Prostate gland (tissue), 2 donors: ENCODE measurements at regions not wholly inside any gene's neighbourhood (a gene's known extent, or its start where the extent isn't known, plus 50 kb on each side); places are given as distances from the start of the nearest gene placed in this dataset.

Experiments used
- DNase-seq: peaks from one replicate; pipeline ENCODE4 v3.0.0-alpha.2; 2019; ENCODE audit warnings: low spot score
- H3K27ac ChIP-seq, 2 donors: fragments of 200-600 bp; sonication (generic); 2 replicates each; pipeline ENCODE4 v1.5.1; 2017 to 2019
- H3K27me3 ChIP-seq: fragments of 200-600 bp; sonication (generic); replicated peaks from 2 replicates; pipeline ENCODE4 v1.5.1; 2019; ENCODE audit not compliant: insufficient read depth
- H3K36me3 ChIP-seq, 2 donors: fragments of 200-600 bp; sonication (generic); 1 replicate in 1 of 2; 2 replicates in 1 of 2; pipeline versions ENCODE4 v1.5.1 to v1.8.1; 2017 to 2019
- H3K4me1 ChIP-seq: fragments of 200-600 bp; sonication (generic); replicated peaks from 2 replicates; pipeline ENCODE4 v1.5.1; 2019
- H3K4me3 ChIP-seq, 2 donors: fragments of 200-600 bp; sonication (generic); 2 replicates each; pipeline ENCODE4 v1.5.1; 2017 to 2019
- H3K9me3 ChIP-seq: fragments of 200-600 bp; sonication (generic); 2 replicates; pipeline ENCODE4 v1.5.1; 2017
- CTCF ChIP-seq, 4 experiments: fragments of 200-600 bp in 2 of 4; fragments of 450-650 bp in 2 of 4; sonication (generic) in 2 of 4; IDR thresholded peaks; 1 replicate in 3 of 4; 2 replicates in 1 of 4; pipeline ENCODE4 v1.5.1; 2016 to 2019; ENCODE audit warnings: antibody characterized with exemption in 4 of 4, mild to moderate bottlenecking in 2 of 4, moderate library complexity in 2 of 4
- POLR2A ChIP-seq: fragments of 450-650 bp; IDR thresholded peaks from one replicate; pipeline ENCODE4 v1.6.1; 2016; ENCODE audit warnings: antibody characterized with exemption, mild to moderate bottlenecking
- POLR2AphosphoS5 ChIP-seq: sonication (generic); formaldehyde crosslinking; IDR thresholded peaks from one replicate; pipeline ENCODE4 v1.6.1; 2017; ENCODE audit warnings: antibody characterized with exemption
- WGBS: methylation state at CpG from one replicate; pipeline ENCODE4 v1.1.5; 2018; 5-methylcytosine and 5-hydroxymethylcytosine counted together
- intact Hi-C: fragments of 100-400 bp; cut with DNase I; formaldehyde crosslinking; loops from one replicate; pipeline ENCODE4 v1.14.2; 2022

DNA sequence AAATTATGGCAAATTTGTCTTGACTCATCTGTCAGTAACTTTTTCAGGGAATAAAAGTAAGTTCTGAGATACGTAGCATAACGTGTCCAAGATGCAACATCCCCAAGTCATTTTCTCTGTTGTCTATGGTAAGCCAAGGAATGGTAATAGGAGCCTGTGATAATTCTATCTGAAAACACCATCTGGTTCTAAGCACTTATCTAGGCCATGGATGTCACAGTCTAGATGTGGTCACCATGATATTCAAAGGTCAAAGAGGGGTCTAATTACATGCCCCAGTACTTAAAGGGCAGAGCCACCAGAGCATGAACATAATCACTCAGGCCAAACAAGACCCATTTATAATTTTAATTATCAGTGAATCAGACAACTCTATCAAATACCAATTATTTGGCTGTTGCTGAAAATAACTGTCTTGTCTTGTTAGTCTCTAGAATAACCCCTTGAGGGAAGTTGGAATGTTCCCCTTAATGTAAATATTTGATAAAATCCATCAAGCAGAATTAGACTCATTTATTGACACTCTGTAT is 225.1 kb upstream of the MPPED2 start:
- H3K9me3 ChIP-seq, result no peaks in the 10 kb centered on the region
- intact Hi-C loops, result no loop called here
- no peak for DNase-seq
- no peaks in the 10 kb centered on the region for H3K4me1 ChIP-seq
- H3K27ac ChIP-seq, result no peak overlapping the region
- H3K4me3 ChIP-seq, result no peak overlapping the region
- TF ChIP-seq POLR2A, result no peak
- no peak for TF ChIP-seq POLR2AphosphoS5
- TF ChIP-seq CTCF (IDR thresholded peaks at IDR 0.05), result no peak
- WGBS, result 96% methylated on average over 2 of the region's 2 CpGs
- no peaks in the 10 kb centered on the region for H3K36me3 ChIP-seq
- H3K27me3 ChIP-seq, result no peaks in the 10 kb centered on the region

GRCh38 chr11:30810116-30810515 is 224.0 kb upstream of the MPPED2 start:
- 87% methylated on average over 2 of the region's 2 CpGs for WGBS

GRCh38 chr11:30801357-30801756 is 215.2 kb upstream of the MPPED2 start:
- no peak for DNase-seq
- intact Hi-C loops, result no loop called here
- Histone ChIP-seq H3K4me3 (no peak overlapping the region), H3K9me3 (no peaks in the 10 kb centered on the region), H3K4me1 (no peaks in the 10 kb centered on the region), H3K36me3 (no peaks in the 10 kb centered on the region), H3K27ac (no peak overlapping the region), H3K27me3 (no peaks in the 10 kb centered on the region)
- 45% methylated on average over 4 of the region's 4 CpGs for WGBS
- TF ChIP-seq POLR2AphosphoS5 (no peak), POLR2A (no peak), CTCF (IDR thresholded peaks at IDR 0.05) (no peak)

More at GRCh38 chr11:30810116-30810515, 224.0 kb upstream of the MPPED2 start:
- no peaks in the 10 kb centered on the region for H3K9me3 ChIP-seq
- H3K4me3 ChIP-seq, result no peak overlapping the region
- no peak for DNase-seq
- H3K27ac ChIP-seq, result no peak overlapping the region
- TF ChIP-seq POLR2AphosphoS5, result no peak
- TF ChIP-seq POLR2A, result no peak
- no peak for TF ChIP-seq CTCF (IDR thresholded peaks at IDR 0.05)
- intact Hi-C loops, result no loop called here
- no peaks in the 10 kb centered on the region for H3K27me3 ChIP-seq
- H3K36me3 ChIP-seq, result no peaks in the 10 kb centered on the region
- no peaks in the 10 kb centered on the region for H3K4me1 ChIP-seq

DNA sequence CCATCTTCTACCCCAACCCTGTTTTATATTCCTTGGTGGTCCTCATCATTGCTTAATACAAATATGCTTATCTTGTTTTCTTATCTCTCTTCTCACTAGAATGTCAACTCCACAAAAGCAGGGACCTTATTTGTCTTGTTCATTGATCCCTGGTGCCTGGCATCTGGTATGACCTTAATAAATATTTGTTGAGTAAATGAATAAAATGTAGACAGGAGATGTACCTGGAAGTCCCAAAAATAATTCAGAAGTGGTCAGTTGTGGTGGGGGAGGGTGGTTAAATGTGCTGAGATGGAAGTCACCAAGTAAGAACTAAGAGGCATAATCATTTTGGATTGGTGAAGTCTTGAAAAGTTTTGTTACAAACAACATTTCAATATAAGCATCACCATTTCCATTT is 214.8 kb upstream of the MPPED2 start:
- H3K27ac ChIP-seq, result no peak overlapping the region
- H3K27me3 ChIP-seq, result no peaks in the 10 kb centered on the region
- intact Hi-C loops, result no loop called here
- no peak for DNase-seq
- H3K4me3 ChIP-seq, result no peak overlapping the region
- no peaks in the 10 kb centered on the region for H3K36me3 ChIP-seq
- H3K4me1 ChIP-seq, result no peaks in the 10 kb centered on the region
- TF ChIP-seq POLR2AphosphoS5 (no peak), POLR2A (no peak), CTCF (IDR thresholded peaks at IDR 0.05) (no peak)
- no peaks in the 10 kb centered on the region for H3K9me3 ChIP-seq

GRCh38 chr11:30798547-30799236 is 212.5 kb upstream of the MPPED2 start:
- H3K4me3 ChIP-seq, result no peak overlapping the region
- 55% methylated on average over 3 of the region's 3 CpGs for WGBS
- no peaks in the 10 kb centered on the region for H3K9me3 ChIP-seq
- H3K36me3 ChIP-seq, result no peaks in the 10 kb centered on the region
- H3K4me1 ChIP-seq, result no peaks in the 10 kb centered on the region
- no peaks in the 10 kb centered on the region for H3K27me3 ChIP-seq
- DNase-seq, result no peak
- intact Hi-C loops, result no loop called here
- TF ChIP-seq POLR2AphosphoS5, result no peak
- no peak for TF ChIP-seq CTCF (IDR thresholded peaks at IDR 0.05)
- TF ChIP-seq POLR2A, result no peak
- H3K27ac ChIP-seq, result no peak overlapping the region
